ENCODE measurements at regions not wholly inside any gene's neighbourhood (a gene's known extent, or its start where the extent isn't known, plus 50 kb on each side); places are given as distances from the start of the nearest gene placed in this dataset.

GRCh38 chr18:30765247-30765646, 277.3 kb downstream of the DSC3 start:
- ChIA-PET POLR2A (no interaction called here), CTCF (interaction anchor here (0.8 to 1.1 kb wide), 2 partner anchors 49 to 124 kb away, joined by 3 read pairs; no protein-coding TSS in a partner anchor)
- H3K27ac ChIP-seq (ENCODE audit: extremely low read depth, low read depth, low read length), result no peak overlapping the region
- TF ChIP-seq ZNF341 (tag by site-specific recombination; IDR thresholded peaks at IDR 0.05; ENCODE audit: low read depth) (no peak), ZNF571 (tag by site-specific recombination; IDR thresholded peaks at IDR 0.05) (no peak), ZNF580 (tag by site-specific recombination; IDR thresholded peaks at IDR 0.05) (no peak), KLF9 (tag by site-specific recombination; IDR thresholded peaks at IDR 0.05; ENCODE audit: low read depth) (no peak), ZNF513 (tag by site-specific recombination; IDR thresholded peaks at IDR 0.05) (no peak), GLIS1 (tag by site-specific recombination; IDR thresholded peaks at IDR 0.05) (no peak), ZNF175 (tag by site-specific recombination; IDR thresholded peaks at IDR 0.05) (no peak), ZBTB48 (tag by site-specific recombination; IDR thresholded peaks at IDR 0.05) (no peak), ZNF302 (tag by site-specific recombination; IDR thresholded peaks at IDR 0.05; ENCODE audit: low read depth) (no peak), KLF1 (tag by site-specific recombination; IDR thresholded peaks at IDR 0.05) (no peak), HOXC10 (CRISPR knock-in tag; IDR thresholded peaks at IDR 0.05) (no peak), ZNF18 (tag by site-specific recombination; IDR thresholded peaks at IDR 0.05) (no peak), ZBTB7A (tag by site-specific recombination; IDR thresholded peaks at IDR 0.05; ENCODE audit: low read depth) (no peak), ZNF449 (tag by site-specific recombination; IDR thresholded peaks at IDR 0.05) (no peak), KLF7 (tag by site-specific recombination; IDR thresholded peaks at IDR 0.05; ENCODE audit: borderline replicate concordance) (no peak)
- H3K4me3 ChIP-seq (ENCODE audit: low read depth, low read length), result no peak overlapping the region
- no peaks in the 10 kb centered on the region for H3K9me3 ChIP-seq (ENCODE audit: control insufficient read depth, insufficient read depth, low read depth, low read length)
- H3K4me1 ChIP-seq (ENCODE audit: control insufficient read depth, insufficient read depth, low read length), result no peaks in the 10 kb centered on the region
- no peaks in the 10 kb centered on the region for H3K36me3 ChIP-seq (ENCODE audit: control insufficient read depth in 2 of 2, insufficient read depth in 1 of 2, low read length in 2 of 2)

- TF ChIP-seq TRIM28 (IDR thresholded peaks at IDR 0.05; ENCODE audit: borderline replicate concordance, low read length) (peak; percentile 28; the same call in 1 of the 2 replicates), ZNF670 (tag by site-specific recombination; IDR thresholded peaks at IDR 0.05; ENCODE audit: low read depth) (no peak), ZNF560 (tag by site-specific recombination; IDR thresholded peaks at IDR 0.05; ENCODE audit: borderline replicate concordance) (no peak), ZNF624 (tag by site-specific recombination; IDR thresholded peaks at IDR 0.05) (no peak), ZNF488 (tag by site-specific recombination; IDR thresholded peaks at IDR 0.05) (no peak), ZBTB26 (tag by site-specific recombination; optimal IDR thresholded peaks at IDR 0.05) (no peak), ZNF449 (tag by site-specific recombination; IDR thresholded peaks at IDR 0.05) (no peak)
- CTCF ChIA-PET, result interaction anchor here (1.1 kb wide), 1 partner anchor 126 kb away, joined by 3 read pairs; no protein-coding TSS in a partner anchor
Observed at GRCh38 chr18:30763902-30764350, 278.6 kb downstream of the DSC3 start.

More at GRCh38 chr18:30763902-30764350, 278.6 kb downstream of the DSC3 start:
- Histone ChIP-seq H3K4me1 (ENCODE audit: control insufficient read depth, insufficient read depth, low read length) (no peaks in the 10 kb centered on the region), H3K9me3 (ENCODE audit: control insufficient read depth, insufficient read depth, low read depth, low read length) (no peaks in the 10 kb centered on the region), H3K27ac (ENCODE audit: extremely low read depth, low read depth, low read length) (no peak overlapping the region), H3K4me3 (ENCODE audit: low read depth, low read length) (no peak overlapping the region), H3K36me3 (ENCODE audit: control insufficient read depth in 2 of 2, insufficient read depth in 1 of 2, low read length in 2 of 2) (no peaks in the 10 kb centered on the region)
- POLR2A ChIA-PET, result no interaction called here
